ENCODE measurements at regions not wholly inside any gene's neighbourhood (a gene's known extent, or its start where the extent isn't known, plus 50 kb on each side); places are given as distances from the start of the nearest gene placed in this dataset.

DNA sequence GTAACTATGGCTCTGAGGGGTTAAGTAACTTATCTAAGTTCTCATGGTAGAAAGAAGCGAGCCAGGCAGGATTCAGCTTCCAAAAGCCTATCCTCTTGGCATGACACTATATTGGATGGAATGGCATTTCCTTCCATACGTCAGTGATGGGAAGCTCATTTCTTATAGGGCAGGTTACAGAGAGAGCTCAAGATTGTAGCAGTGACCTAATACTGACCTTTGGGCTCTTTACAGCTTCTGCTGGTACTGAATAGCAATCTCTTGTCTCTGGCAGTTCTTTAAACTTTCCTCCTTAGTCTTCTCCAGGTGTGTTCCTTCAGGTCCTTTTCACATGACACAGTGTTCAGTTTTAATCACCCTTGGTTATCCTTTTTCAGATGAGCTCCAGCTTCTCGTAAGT lies 133.0 kb downstream of the HRH4 start:
- no peaks in the 10 kb centered on the region for H3K9me3 Mint-ChIP-seq
- DNase-seq, result no peak
- H3K4me1 Mint-ChIP-seq (ENCODE audit: low read depth), result no peaks in the 10 kb centered on the region
- no peak overlapping the region for H3K4me3 Mint-ChIP-seq
- H3K27ac Mint-ChIP-seq, result no peak overlapping the region
- peaks cover 3% of the 10 kb centered on the region for H3K27me3 Mint-ChIP-seq (ENCODE audit: insufficient read depth)
- no peaks in the 10 kb centered on the region for H3K36me3 Mint-ChIP-seq (ENCODE audit: low read depth)
- TF ChIP-seq, protein P1, sequence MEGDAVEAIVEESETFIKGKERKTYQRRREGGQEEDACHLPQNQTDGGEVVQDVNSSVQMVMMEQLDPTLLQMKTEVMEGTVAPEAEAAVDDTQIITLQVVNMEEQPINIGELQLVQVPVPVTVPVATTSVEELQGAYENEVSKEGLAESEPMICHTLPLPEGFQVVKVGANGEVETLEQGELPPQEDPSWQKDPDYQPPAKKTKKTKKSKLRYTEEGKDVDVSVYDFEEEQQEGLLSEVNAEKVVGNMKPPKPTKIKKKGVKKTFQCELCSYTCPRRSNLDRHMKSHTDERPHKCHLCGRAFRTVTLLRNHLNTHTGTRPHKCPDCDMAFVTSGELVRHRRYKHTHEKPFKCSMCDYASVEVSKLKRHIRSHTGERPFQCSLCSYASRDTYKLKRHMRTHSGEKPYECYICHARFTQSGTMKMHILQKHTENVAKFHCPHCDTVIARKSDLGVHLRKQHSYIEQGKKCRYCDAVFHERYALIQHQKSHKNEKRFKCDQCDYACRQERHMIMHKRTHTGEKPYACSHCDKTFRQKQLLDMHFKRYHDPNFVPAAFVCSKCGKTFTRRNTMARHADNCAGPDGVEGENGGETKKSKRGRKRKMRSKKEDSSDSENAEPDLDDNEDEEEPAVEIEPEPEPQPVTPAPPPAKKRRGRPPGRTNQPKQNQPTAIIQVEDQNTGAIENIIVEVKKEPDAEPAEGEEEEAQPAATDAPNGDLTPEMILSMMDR (IDR thresholded peaks at IDR 0.05), result no peak

DNA sequence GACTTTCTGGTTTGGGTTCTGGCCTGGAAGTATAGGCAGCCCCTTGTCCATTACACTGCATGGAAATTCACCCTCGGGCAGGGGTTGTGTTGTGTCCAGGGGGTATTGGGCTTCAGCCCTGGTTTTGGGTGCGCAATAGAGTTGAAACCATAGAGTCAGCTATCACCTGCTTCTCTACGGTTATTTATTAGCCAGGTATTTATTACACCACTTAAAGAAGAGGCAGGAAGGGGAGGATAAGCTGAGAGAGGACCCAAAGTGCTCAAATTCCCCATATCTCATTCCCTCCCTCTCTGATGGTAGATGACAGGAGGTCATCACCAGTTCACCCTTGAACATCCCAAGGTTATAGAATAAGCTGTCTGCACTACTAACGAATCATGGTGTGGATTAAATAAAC lies 133.4 kb downstream of the HRH4 start:
- Mint-ChIP-seq H3K4me1 (ENCODE audit: low read depth) (no peaks in the 10 kb centered on the region), H3K9me3 (no peaks in the 10 kb centered on the region), H3K27ac (no peak overlapping the region), H3K36me3 (ENCODE audit: low read depth) (no peaks in the 10 kb centered on the region), H3K4me3 (no peak overlapping the region), H3K27me3 (ENCODE audit: insufficient read depth) (peaks cover 2% of the 10 kb centered on the region)
- TF ChIP-seq, protein P1 (IDR thresholded peaks at IDR 0.05), result no peak
- no peak for DNase-seq

DNA sequence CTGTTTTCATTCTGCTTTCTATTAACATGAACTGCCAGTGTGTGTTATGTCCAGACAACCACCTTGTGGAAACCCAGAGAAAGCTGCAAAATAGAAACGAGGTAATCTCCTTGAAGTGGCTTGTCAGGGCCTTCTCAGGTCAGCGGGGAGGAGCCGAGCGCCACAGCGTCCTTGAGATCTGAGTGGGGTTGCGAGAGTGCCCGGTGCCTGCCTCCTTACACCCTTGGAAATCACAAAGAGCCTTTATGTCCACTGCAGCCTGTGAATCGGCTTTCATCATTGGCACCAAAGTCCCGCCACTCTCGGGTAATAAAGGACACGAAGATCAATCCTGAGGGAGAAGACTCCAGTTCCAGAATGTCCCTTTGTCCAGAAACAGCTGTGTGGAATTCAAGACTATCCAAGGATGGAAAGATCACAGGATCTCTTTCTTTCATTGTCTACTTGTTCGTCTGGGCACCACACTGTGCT lies 135.2 kb downstream of the HRH4 start:
- H3K9me3 Mint-ChIP-seq, result no peaks in the 10 kb centered on the region
- no peaks in the 10 kb centered on the region for H3K4me1 Mint-ChIP-seq (ENCODE audit: low read depth)
- H3K27ac Mint-ChIP-seq, result no peak overlapping the region
- DNase-seq, result no peak
- no peaks in the 10 kb centered on the region for H3K36me3 Mint-ChIP-seq (ENCODE audit: low read depth)
- H3K4me3 Mint-ChIP-seq, result no peak overlapping the region
- no peaks in the 10 kb centered on the region; the same call in 1 of the 2 replicates for H3K27me3 Mint-ChIP-seq (ENCODE audit: insufficient read depth)
- TF ChIP-seq, protein P1 (IDR thresholded peaks at IDR 0.05), result no peak

DNA sequence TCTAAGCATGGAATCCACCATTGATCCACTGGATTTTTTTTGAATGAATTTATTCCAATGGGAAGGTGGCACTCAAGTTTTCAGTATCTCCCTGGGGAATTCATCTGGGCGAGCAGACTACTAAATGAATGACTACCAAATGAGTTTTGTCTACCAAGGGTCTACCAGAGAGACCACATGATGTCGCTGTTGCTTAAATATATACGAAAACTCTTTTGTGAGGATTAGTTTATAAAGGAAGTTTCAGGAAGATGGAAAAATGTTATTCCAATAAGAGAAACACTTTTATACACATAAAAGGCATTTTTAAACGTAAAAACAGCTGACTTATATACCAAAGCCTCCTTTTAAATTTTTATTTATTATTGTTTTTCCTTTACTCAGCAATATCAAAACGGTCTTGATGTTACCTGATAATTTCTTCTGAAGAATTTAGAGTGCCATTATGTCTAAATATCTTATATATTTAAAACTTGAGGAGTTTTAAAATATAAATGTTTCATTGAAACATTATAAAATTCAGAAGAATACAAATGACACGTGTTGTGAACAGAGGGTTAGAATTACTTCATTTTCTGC lies 139.7 kb downstream of the HRH4 start:
- TF ChIP-seq, protein P1 (IDR thresholded peaks at IDR 0.05), result peak; percentile 79
- no peaks in the 10 kb centered on the region for H3K27me3 Mint-ChIP-seq (ENCODE audit: insufficient read depth)
- H3K27ac Mint-ChIP-seq, result no peak overlapping the region
- H3K9me3 Mint-ChIP-seq, result no peaks in the 10 kb centered on the region
- H3K4me1 Mint-ChIP-seq (ENCODE audit: low read depth), result no peaks in the 10 kb centered on the region
- no peak overlapping the region for H3K4me3 Mint-ChIP-seq
- no peaks in the 10 kb centered on the region for H3K36me3 Mint-ChIP-seq (ENCODE audit: low read depth)
- peak; percentile 36 for DNase-seq

DNA sequence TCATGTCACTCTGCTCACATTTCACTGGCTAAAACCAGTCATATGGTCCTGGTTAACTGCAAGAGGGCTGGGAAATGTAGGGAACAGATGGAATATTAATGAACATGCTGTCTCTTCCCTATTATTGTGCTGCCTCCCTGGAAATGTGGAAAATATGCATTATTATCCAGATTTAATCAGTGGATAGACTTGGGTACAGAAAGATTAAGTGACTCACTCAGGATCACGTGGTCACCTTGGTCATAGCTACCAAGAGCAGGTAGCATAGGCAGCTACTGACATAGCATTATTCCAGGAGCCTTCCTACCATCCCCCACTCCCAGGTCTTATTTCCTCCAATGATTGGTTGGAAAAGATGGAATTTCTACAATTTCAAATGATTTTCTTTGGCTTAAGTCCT lies 141.1 kb downstream of the HRH4 start:
- no peak overlapping the region for H3K4me3 Mint-ChIP-seq
- TF ChIP-seq, protein P1 (IDR thresholded peaks at IDR 0.05), result no peak
- no peaks in the 10 kb centered on the region for H3K36me3 Mint-ChIP-seq (ENCODE audit: low read depth)
- H3K9me3 Mint-ChIP-seq, result no peaks in the 10 kb centered on the region
- H3K27me3 Mint-ChIP-seq (ENCODE audit: insufficient read depth), result no peaks in the 10 kb centered on the region
- no peak overlapping the region for H3K27ac Mint-ChIP-seq
- no peak for DNase-seq
- no peaks in the 10 kb centered on the region for H3K4me1 Mint-ChIP-seq (ENCODE audit: low read depth)

DNA sequence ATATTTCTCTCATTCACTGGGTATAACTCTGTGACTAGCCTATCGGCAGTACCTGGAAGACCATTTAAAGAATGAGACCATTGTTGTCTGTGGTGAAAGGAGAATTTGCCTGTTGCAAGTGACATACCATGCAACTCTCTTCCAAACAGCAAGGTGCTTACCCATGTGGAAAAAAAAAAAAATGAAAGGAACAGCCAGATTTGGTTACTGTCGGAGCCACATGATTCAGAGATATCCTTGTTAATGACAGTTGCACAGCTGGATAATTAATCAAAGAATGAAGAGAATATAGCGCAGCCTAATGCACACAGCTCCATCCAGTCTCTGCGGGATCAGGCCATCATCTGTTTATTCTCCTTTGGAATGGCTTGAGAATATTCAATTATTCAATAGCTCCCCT lies 141.8 kb downstream of the HRH4 start:
- H3K27ac Mint-ChIP-seq, result no peak overlapping the region
- no peak for DNase-seq
- H3K27me3 Mint-ChIP-seq (ENCODE audit: insufficient read depth), result no peaks in the 10 kb centered on the region
- TF ChIP-seq, protein P1 (IDR thresholded peaks at IDR 0.05), result no peak
- H3K9me3 Mint-ChIP-seq, result no peaks in the 10 kb centered on the region
- no peak overlapping the region for H3K4me3 Mint-ChIP-seq
- no peaks in the 10 kb centered on the region for H3K4me1 Mint-ChIP-seq (ENCODE audit: low read depth)
- no peaks in the 10 kb centered on the region for H3K36me3 Mint-ChIP-seq (ENCODE audit: low read depth)

All from HFFc6 (cell line).